ENCODE measurements at regions not wholly inside any gene's neighbourhood (a gene's known extent, or its start where the extent isn't known, plus 50 kb on each side); places are given as distances from the start of the nearest gene placed in this dataset.

DNA sequence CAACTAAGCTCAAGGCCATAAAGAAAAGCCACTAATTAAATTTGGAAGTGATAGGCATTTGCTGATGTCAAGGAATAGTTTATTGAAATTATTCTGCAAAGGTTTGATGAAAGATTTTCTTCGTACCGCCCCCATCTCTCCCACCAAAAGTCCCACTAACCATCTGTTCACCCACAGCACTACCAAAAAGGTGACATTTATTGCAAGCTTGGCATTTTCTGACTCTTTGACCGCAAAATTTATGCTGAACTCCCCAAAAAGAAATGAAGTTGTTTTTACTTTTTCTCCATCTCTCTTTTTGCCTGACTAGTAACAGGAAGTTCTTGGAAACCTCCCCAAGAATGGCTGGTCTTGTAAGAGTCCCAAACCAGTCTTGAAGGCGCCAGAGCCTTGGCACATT is 384.9 kb upstream of the SOX9 start:
- Histone ChIP-seq H3K9me3 (no peaks in the 10 kb centered on the region), H3K4me1 (no peaks in the 10 kb centered on the region), H3K36me3 (no peaks in the 10 kb centered on the region), H3K4me3 (no peak overlapping the region), H3K27ac (no peak overlapping the region), H3K27me3 (no peaks in the 10 kb centered on the region)
- no peak for DNase-seq (ENCODE audit: extremely low spot score in 2 of 2)
- TF ChIP-seq POLR2A (IDR thresholded peaks at IDR 0.05) (no peak), POLR2AphosphoS5 (IDR thresholded peaks at IDR 0.05; ENCODE audit: insufficient read depth in 1 of 2, low read depth in 1 of 2) (no peak)
- TF ChIP-seq, protein P1, sequence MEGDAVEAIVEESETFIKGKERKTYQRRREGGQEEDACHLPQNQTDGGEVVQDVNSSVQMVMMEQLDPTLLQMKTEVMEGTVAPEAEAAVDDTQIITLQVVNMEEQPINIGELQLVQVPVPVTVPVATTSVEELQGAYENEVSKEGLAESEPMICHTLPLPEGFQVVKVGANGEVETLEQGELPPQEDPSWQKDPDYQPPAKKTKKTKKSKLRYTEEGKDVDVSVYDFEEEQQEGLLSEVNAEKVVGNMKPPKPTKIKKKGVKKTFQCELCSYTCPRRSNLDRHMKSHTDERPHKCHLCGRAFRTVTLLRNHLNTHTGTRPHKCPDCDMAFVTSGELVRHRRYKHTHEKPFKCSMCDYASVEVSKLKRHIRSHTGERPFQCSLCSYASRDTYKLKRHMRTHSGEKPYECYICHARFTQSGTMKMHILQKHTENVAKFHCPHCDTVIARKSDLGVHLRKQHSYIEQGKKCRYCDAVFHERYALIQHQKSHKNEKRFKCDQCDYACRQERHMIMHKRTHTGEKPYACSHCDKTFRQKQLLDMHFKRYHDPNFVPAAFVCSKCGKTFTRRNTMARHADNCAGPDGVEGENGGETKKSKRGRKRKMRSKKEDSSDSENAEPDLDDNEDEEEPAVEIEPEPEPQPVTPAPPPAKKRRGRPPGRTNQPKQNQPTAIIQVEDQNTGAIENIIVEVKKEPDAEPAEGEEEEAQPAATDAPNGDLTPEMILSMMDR (IDR thresholded peaks at IDR 0.05), result no peak
- intact Hi-C loops (cut with DNase I), result no loop called here

DNA sequence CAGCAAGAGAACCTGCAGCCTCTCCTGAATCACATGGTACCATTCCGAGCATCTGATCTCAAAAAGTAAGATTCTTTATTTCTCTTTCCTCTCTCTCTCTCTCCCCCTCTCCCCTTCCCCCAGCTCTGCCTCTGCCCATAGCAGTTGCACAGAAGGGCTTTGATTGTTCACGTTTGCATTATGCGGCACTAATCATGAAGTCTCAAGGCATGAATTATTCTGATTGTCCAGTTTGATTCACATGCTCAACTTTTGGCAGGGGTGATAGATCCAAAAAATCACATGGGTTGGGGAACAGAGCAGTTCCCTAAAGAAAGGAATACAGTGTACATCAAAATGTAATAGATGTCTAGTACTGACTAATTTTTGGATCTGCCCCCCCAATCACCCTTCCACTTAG is 380.0 kb upstream of the SOX9 start:
- Histone ChIP-seq H3K4me3 (no peak overlapping the region), H3K27ac (no peak overlapping the region), H3K36me3 (no peaks in the 10 kb centered on the region), H3K9me3 (no peaks in the 10 kb centered on the region), H3K4me1 (no peaks in the 10 kb centered on the region), H3K27me3 (no peaks in the 10 kb centered on the region)
- no peak for DNase-seq (ENCODE audit: extremely low spot score in 2 of 2)
- TF ChIP-seq, protein P1 (IDR thresholded peaks at IDR 0.05), result no peak
- no peak for TF ChIP-seq POLR2AphosphoS5 (IDR thresholded peaks at IDR 0.05; ENCODE audit: insufficient read depth in 1 of 2, low read depth in 1 of 2)
- TF ChIP-seq POLR2A (IDR thresholded peaks at IDR 0.05), result no peak
- intact Hi-C loops (cut with DNase I), result no loop called here

DNA sequence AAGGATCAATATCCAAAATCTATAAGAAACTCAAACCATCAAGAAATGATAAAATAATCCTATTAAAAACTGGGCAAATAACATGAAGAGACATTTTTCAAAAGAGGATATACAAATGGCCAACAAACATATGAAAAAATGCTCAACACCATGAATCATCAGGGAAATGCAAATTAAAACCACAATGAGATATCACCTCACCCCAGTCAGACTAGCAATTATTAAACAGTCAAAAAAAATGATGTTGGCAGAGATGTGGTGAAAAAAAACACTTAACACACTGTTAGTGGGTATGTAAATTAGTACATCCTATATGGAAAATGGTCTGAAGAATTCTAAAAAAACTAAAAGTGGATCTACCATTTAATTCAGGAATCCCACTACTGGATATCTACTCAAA is 379.0 kb upstream of the SOX9 start:
- no peak for DNase-seq (ENCODE audit: extremely low spot score in 2 of 2)
- no peaks in the 10 kb centered on the region for H3K9me3 ChIP-seq
- TF ChIP-seq POLR2A (IDR thresholded peaks at IDR 0.05), result no peak
- TF ChIP-seq POLR2AphosphoS5 (IDR thresholded peaks at IDR 0.05; ENCODE audit: insufficient read depth in 1 of 2, low read depth in 1 of 2), result no peak
- TF ChIP-seq, protein P1 (IDR thresholded peaks at IDR 0.05), result no peak
- no peaks in the 10 kb centered on the region for H3K27me3 ChIP-seq
- intact Hi-C loops (cut with DNase I), result no loop called here
- no peaks in the 10 kb centered on the region for H3K4me1 ChIP-seq
- no peaks in the 10 kb centered on the region for H3K36me3 ChIP-seq
- H3K4me3 ChIP-seq, result no peak overlapping the region
- H3K27ac ChIP-seq, result no peak overlapping the region

DNA sequence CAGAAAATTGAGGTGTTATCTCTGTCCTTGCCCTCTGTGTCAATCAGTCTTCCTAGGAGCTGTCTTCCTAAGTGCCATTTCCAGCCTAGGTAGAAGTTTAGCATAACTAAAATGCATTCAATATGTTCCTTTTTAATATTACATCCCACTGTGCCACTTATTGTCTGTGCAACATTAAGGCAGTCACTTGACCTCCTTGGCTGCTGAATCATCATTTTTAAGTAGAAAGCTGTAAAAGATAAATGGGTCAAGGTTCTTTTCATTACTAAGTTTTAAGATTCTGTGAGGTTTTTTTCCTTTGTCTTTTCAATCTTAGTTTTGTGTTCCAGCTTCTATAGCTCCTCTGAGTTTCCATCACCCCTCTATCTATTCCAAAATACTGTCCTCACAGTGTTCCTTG is 371.9 kb upstream of the SOX9 start:
- TF ChIP-seq, protein P1 (IDR thresholded peaks at IDR 0.05), result no peak
- TF ChIP-seq POLR2AphosphoS5 (IDR thresholded peaks at IDR 0.05; ENCODE audit: insufficient read depth in 1 of 2, low read depth in 1 of 2) (no peak), POLR2A (IDR thresholded peaks at IDR 0.05) (no peak)
- DNase-seq (ENCODE audit: extremely low spot score in 2 of 2), result no peak
- Histone ChIP-seq H3K9me3 (no peaks in the 10 kb centered on the region), H3K36me3 (no peaks in the 10 kb centered on the region), H3K4me1 (no peaks in the 10 kb centered on the region), H3K27me3 (no peaks in the 10 kb centered on the region), H3K4me3 (no peak overlapping the region), H3K27ac (no peak overlapping the region)
- intact Hi-C loops (cut with DNase I), result no loop called here

DNA sequence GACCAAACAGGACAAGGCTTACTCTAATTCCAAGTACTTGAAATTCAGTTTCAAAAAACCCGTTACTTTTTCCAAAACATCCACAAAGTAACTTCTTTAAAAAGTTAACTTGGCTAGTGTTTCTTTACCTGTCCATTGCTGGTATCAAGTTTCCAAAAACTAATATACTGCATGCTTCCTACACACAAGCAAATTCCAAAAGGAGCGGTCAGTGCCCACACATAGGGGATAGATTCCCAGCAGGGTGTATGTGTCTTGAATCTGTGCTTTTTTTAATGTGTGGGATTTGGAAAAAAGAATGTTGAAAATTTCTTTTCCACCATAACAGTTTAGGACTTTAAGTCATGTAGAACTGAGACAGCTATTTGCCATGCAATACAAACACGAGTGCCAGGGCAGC is 367.8 kb upstream of the SOX9 start:
- Histone ChIP-seq H3K36me3 (no peaks in the 10 kb centered on the region), H3K9me3 (no peaks in the 10 kb centered on the region), H3K4me1 (no peaks in the 10 kb centered on the region), H3K27me3 (no peaks in the 10 kb centered on the region), H3K4me3 (no peak overlapping the region), H3K27ac (no peak overlapping the region)
- intact Hi-C loops (cut with DNase I), result no loop called here
- TF ChIP-seq, protein P1 (IDR thresholded peaks at IDR 0.05), result no peak
- TF ChIP-seq POLR2AphosphoS5 (IDR thresholded peaks at IDR 0.05; ENCODE audit: insufficient read depth in 1 of 2, low read depth in 1 of 2) (no peak), POLR2A (IDR thresholded peaks at IDR 0.05) (no peak)
- no peak for DNase-seq (ENCODE audit: extremely low spot score in 2 of 2)

All from vagina (tissue), 2 donors.